ENCODE measurements at regions not wholly inside any gene's neighbourhood (a gene's known extent, or its start where the extent isn't known, plus 50 kb on each side); places are given as distances from the start of the nearest gene placed in this dataset.

DNA sequence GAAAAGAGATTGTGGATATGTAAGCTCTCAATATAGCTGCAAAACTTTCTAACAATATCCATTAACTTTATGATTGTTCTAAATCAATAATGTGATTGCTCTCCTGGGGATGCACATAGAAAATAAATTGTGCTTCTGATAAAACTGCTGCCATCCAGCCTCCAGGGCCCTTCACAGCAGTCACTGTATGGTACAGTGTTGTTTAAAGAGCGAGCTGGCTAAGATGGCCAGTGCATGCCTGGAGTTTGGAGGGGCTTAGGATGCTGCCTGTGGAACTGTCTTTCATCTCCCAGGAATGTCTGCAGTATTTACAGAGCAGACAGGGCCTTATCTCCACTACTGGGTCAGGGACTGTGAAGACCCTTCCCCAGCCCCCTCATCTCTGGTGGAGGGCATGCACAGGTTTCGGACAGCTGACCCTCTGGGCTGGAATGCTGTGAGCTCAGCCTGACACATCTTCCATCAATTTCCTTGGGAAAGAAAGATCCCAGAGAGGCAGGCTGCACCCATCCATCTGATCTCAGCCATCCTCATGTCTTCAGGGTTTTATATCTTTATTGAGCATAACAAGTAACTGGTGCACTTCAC, 137.0 kb downstream of the PLPP3 start:
- no peak for FAIRE-seq
- no peak for DNase-seq (ENCODE audit: insufficient read length, low spot score)
- TF ChIP-seq SPI1 (IDR thresholded peaks at IDR 0.05; ENCODE audit: low read depth, low read length) (no peak), PAX5 (IDR thresholded peaks at IDR 0.05; ENCODE audit: insufficient read depth, low read length, severe bottlenecking) (no peak), POLR2A (IDR thresholded peaks at IDR 0.05; ENCODE audit: low read depth, low read length) (no peak), POU2F2 (IDR thresholded peaks at IDR 0.05; ENCODE audit: low read depth, low read length) (no peak), TAF1 (IDR thresholded peaks at IDR 0.05; ENCODE audit: low read depth, low read length) (no peak), POLR2AphosphoS5 (IDR thresholded peaks at IDR 0.05; ENCODE audit: low read depth, low read length) (no peak)

- DNase-seq (ENCODE audit: insufficient read length, low spot score) (no peak), FAIRE-seq (no peak)
- TF ChIP-seq SPI1 (IDR thresholded peaks at IDR 0.05; ENCODE audit: low read depth, low read length) (no peak), PAX5 (IDR thresholded peaks at IDR 0.05; ENCODE audit: insufficient read depth, low read length, severe bottlenecking) (no peak), POU2F2 (IDR thresholded peaks at IDR 0.05; ENCODE audit: low read depth, low read length) (no peak), TAF1 (IDR thresholded peaks at IDR 0.05; ENCODE audit: low read depth, low read length) (no peak), POLR2A (IDR thresholded peaks at IDR 0.05; ENCODE audit: low read depth, low read length) (no peak), POLR2AphosphoS5 (IDR thresholded peaks at IDR 0.05; ENCODE audit: low read depth, low read length) (no peak)
Measured at GRCh38 chr1:56441601-56442000, 137.8 kb downstream of the PLPP3 start.

- DNase-seq (ENCODE audit: insufficient read length, low spot score) (no peak), FAIRE-seq (no peak)
- TF ChIP-seq POLR2A (IDR thresholded peaks at IDR 0.05; ENCODE audit: low read depth, low read length) (no peak), PAX5 (IDR thresholded peaks at IDR 0.05; ENCODE audit: insufficient read depth, low read length, severe bottlenecking) (no peak), POU2F2 (IDR thresholded peaks at IDR 0.05; ENCODE audit: low read depth, low read length) (no peak), TAF1 (IDR thresholded peaks at IDR 0.05; ENCODE audit: low read depth, low read length) (no peak), POLR2AphosphoS5 (IDR thresholded peaks at IDR 0.05; ENCODE audit: low read depth, low read length) (no peak)
Measured at GRCh38 chr1:56439610-56440264, 139.6 kb downstream of the PLPP3 start.

DNA sequence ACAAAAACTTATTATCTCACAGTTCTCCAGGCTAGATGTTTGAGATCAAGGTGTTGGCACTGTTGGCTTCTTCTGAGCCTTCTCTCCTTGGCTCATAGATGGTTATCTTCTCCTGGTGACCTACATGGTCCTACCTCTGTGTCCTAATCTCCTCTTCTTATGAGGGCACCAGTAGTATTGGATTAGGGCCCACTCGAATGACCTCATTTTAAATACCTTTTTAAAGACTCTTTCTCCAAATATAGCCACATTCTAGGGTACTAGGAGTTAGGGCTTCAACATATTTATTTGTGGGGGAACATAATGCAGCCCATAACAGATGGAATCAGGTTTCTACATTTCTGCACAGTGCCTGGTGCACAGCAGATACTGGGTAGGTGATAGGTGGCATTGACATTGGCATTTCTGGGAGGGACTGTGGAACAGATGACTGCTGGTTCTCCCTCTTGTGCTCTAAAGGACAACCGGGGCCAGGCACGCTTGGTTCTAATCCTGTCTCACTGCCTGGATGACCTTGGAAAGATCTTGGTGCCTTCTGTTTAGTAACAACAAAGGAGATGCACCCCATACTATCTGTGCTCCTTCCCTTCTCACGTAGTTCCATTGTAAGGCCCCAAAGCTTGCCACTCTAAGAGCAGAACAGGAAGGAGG, 140.3 kb downstream of the PLPP3 start:
- no peak for TF ChIP-seq POU2F2 (IDR thresholded peaks at IDR 0.05; ENCODE audit: low read depth, low read length)
- TF ChIP-seq PAX5 (IDR thresholded peaks at IDR 0.05; ENCODE audit: insufficient read depth, low read length, severe bottlenecking), result no peak
- TF ChIP-seq POLR2A (IDR thresholded peaks at IDR 0.05; ENCODE audit: low read depth, low read length), result no peak
- TF ChIP-seq POLR2AphosphoS5 (IDR thresholded peaks at IDR 0.05; ENCODE audit: low read depth, low read length), result no peak
- no peak for TF ChIP-seq SPI1 (IDR thresholded peaks at IDR 0.05; ENCODE audit: low read depth, low read length)
- no peak for TF ChIP-seq TAF1 (IDR thresholded peaks at IDR 0.05; ENCODE audit: low read depth, low read length)
- FAIRE-seq (no peak), DNase-seq (ENCODE audit: insufficient read length, low spot score) (no peak)

GRCh38 chr1:56437959-56438358, 141.4 kb downstream of the PLPP3 start:
- no peak for TF ChIP-seq POU2F2 (IDR thresholded peaks at IDR 0.05; ENCODE audit: low read depth, low read length)
- TF ChIP-seq TAF1 (IDR thresholded peaks at IDR 0.05; ENCODE audit: low read depth, low read length), result no peak
- no peak for DNase-seq (ENCODE audit: insufficient read length, low spot score)
- FAIRE-seq, result no peak

GRCh38 chr1:56436912-56437417, 142.4 kb downstream of the PLPP3 start:
- FAIRE-seq (no peak), DNase-seq (ENCODE audit: insufficient read length, low spot score) (no peak)
- TF ChIP-seq POLR2A (IDR thresholded peaks at IDR 0.05; ENCODE audit: low read depth, low read length) (no peak), PAX5 (IDR thresholded peaks at IDR 0.05; ENCODE audit: insufficient read depth, low read length, severe bottlenecking) (no peak)

DNA sequence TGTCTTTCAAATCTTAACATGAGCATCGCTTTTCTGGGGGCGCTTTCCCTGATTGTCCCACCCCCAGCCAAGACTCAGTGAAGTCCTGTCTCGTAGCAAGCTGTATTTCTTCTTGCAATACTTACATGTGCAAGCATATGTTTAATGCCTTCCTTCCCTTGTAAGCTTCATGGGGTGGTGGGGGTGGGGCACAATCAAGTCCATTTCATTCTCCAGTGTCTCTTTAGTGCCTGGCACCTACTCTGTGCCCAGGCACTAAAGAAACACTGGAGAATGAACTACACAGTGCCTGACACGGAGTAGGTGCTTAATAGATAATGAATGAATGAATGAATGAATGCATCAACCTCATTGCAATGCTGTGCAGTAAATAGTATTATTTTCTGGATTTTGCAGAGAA, 143.1 kb downstream of the PLPP3 start:
- TF ChIP-seq TAF1 (IDR thresholded peaks at IDR 0.05; ENCODE audit: low read depth, low read length), result no peak
- TF ChIP-seq POLR2AphosphoS5 (IDR thresholded peaks at IDR 0.05; ENCODE audit: low read depth, low read length), result no peak
- TF ChIP-seq SPI1 (IDR thresholded peaks at IDR 0.05; ENCODE audit: low read depth, low read length), result no peak
- TF ChIP-seq POU2F2 (IDR thresholded peaks at IDR 0.05; ENCODE audit: low read depth, low read length), result no peak
- TF ChIP-seq POLR2A (IDR thresholded peaks at IDR 0.05; ENCODE audit: low read depth, low read length), result no peak
- no peak for TF ChIP-seq PAX5 (IDR thresholded peaks at IDR 0.05; ENCODE audit: insufficient read depth, low read length, severe bottlenecking)
- DNase-seq (ENCODE audit: insufficient read length, low spot score) (no peak), FAIRE-seq (no peak)

DNA sequence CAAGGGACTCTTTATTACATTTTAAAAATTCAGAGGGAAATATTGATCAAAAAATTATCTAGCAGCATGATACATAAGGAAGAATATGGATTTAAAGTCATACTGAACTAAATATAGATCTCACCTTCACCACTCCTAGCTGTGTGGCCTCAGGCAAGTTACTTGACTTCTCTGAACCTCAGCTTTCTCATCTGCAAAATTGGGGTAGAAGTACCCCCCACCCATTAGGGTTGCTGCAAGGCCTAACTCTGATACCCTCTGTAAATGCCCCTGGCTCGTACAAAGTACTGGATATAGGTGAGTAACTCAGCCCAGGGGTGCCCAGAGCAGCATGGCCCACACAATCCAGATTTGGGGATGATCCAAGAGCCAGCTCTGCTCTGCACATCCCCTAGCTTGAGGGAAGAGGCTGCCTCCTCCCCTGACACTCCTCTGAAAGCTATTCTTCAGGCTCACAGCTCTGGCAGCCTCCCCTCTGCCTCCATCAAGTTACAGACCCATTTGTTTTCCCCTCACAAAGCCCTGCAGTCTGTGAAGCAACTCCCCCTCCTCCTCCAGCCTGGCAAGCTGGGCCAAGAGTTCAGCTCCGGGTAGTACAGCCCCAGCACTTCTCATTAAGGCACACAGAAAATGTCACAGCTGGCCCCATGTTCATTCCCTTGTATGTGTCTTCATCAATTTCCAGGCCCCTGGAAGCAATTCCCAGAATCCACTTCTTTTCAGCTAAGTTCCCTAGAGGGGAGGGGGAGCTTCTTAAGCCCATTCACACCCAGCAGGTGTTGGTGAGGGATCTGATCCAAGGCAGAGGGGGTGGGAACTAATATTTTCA, 143.7 kb downstream of the PLPP3 start:
- FAIRE-seq (no peak), DNase-seq (ENCODE audit: insufficient read length, low spot score) (no peak)
- TF ChIP-seq TAF1 (IDR thresholded peaks at IDR 0.05; ENCODE audit: low read depth, low read length), result no peak
- no peak for TF ChIP-seq POLR2A (IDR thresholded peaks at IDR 0.05; ENCODE audit: low read depth, low read length)
- TF ChIP-seq SPI1 (IDR thresholded peaks at IDR 0.05; ENCODE audit: low read depth, low read length), result no peak
- no peak for TF ChIP-seq PAX5 (IDR thresholded peaks at IDR 0.05; ENCODE audit: insufficient read depth, low read length, severe bottlenecking)
- TF ChIP-seq POLR2AphosphoS5 (IDR thresholded peaks at IDR 0.05; ENCODE audit: low read depth, low read length), result no peak
- no peak for TF ChIP-seq POU2F2 (IDR thresholded peaks at IDR 0.05; ENCODE audit: low read depth, low read length)

- no peak for DNase-seq (ENCODE audit: insufficient read length, low spot score)
- no peak for FAIRE-seq
Measured at GRCh38 chr1:56434740-56435139, 144.6 kb downstream of the PLPP3 start.

More at GRCh38 chr1:56434740-56435139, 144.6 kb downstream of the PLPP3 start:
- TF ChIP-seq SPI1 (IDR thresholded peaks at IDR 0.05; ENCODE audit: low read depth, low read length), result no peak
- TF ChIP-seq TAF1 (IDR thresholded peaks at IDR 0.05; ENCODE audit: low read depth, low read length), result no peak
- no peak for TF ChIP-seq POLR2A (IDR thresholded peaks at IDR 0.05; ENCODE audit: low read depth, low read length)
- TF ChIP-seq PAX5 (IDR thresholded peaks at IDR 0.05; ENCODE audit: insufficient read depth, low read length, severe bottlenecking), result no peak
- no peak for TF ChIP-seq POLR2AphosphoS5 (IDR thresholded peaks at IDR 0.05; ENCODE audit: low read depth, low read length)
- TF ChIP-seq POU2F2 (IDR thresholded peaks at IDR 0.05; ENCODE audit: low read depth, low read length), result no peak
